A673 (cell line): ENCODE measurements at regions not wholly inside any gene's neighbourhood (a gene's known extent, or its start where the extent isn't known, plus 50 kb on each side); places are given as distances from the start of the nearest gene placed in this dataset.

Experiments
- BruUV-seq: library from RNA; stranded (reverse); fragments of 400-500 nt; replicated peaks from 2 replicates; lab custom pipeline; 2021; lab: Mats Ljungman, UMichigan
- CTCF ChIA-PET: fragments of 300-600 bp; sonication (Branson Sonifier 250); formaldehyde crosslinking; loops from one replicate; lab custom pipeline; 2022; ENCODE audit warnings: antibody characterized with exemption; lab: Charles Lee
- POLR2A ChIA-PET: fragments of 300-600 bp; sonication (Branson Sonifier 250); formaldehyde crosslinking; loops from one replicate; lab custom pipeline; 2022; ENCODE audit warnings: antibody characterized with exemption; ENCODE audit not compliant: low non-redundant PET; lab: Charles Lee
- DNase-seq: peaks from one replicate; pipeline ENCODE4 v3.0.0-alpha.2; 2015; ENCODE audit warnings: low spot score
- H3K27ac ChIP-seq: fragments of 200-600 bp; sonication (generic); 2 replicates; pipeline ENCODE4 v1.5.1; 2016; ENCODE audit warnings: mixed run types, low read depth, mild to moderate bottlenecking, mixed read lengths, antibody characterized with exemption, low read length; ENCODE audit not compliant: poor library complexity, severe bottlenecking
- H3K27me3 ChIP-seq: fragments of 200-600 bp; sonication (generic); replicated peaks from 2 replicates; pipeline ENCODE4 v1.6.1; 2017; ENCODE audit warnings: mixed run types, low read depth, mild to moderate bottlenecking, mixed read lengths, antibody characterized with exemption, low read length; ENCODE audit not compliant: insufficient read depth, poor library complexity
- H3K36me3 ChIP-seq: fragments of 200-600 bp; sonication (generic); 2 replicates; pipeline ENCODE4 v1.6.1; 2016; ENCODE audit warnings: mixed run types, mild to moderate bottlenecking, mixed read lengths, antibody characterized with exemption, low read length; ENCODE audit not compliant: insufficient read depth, poor library complexity, severe bottlenecking
- H3K4me1 ChIP-seq: fragments of 200-600 bp; sonication (generic); 2 replicates; pipeline ENCODE4 v1.6.1; 2017; ENCODE audit warnings: mixed run types, mild to moderate bottlenecking, mixed read lengths, antibody characterized with exemption, low read length; ENCODE audit not compliant: insufficient read depth, poor library complexity, severe bottlenecking
- H3K4me3 ChIP-seq: fragments of 200-600 bp; sonication (generic); 2 replicates; pipeline ENCODE4 v1.5.1; 2016; ENCODE audit warnings: low read depth, mixed run types, mild to moderate bottlenecking, mixed read lengths, low read length; ENCODE audit not compliant: poor library complexity, severe bottlenecking
- H3K9me3 ChIP-seq: fragments of 200-600 bp; sonication (generic); 2 replicates; pipeline ENCODE4 v1.6.1; 2016; ENCODE audit warnings: mixed run types, low read depth, mild to moderate bottlenecking, mixed read lengths, antibody characterized with exemption, low read length; ENCODE audit not compliant: poor library complexity, severe bottlenecking
- CTCF ChIP-seq: fragments of 300-800, 200-600 bp; sonication (generic); conservative IDR thresholded peaks from 2 replicates; pipeline ENCODE4 v1.5.1; 2017; ENCODE audit warnings: low read depth, mild to moderate bottlenecking, antibody characterized with exemption, low read length, moderate library complexity, mixed read lengths
- EZH2 ChIP-seq: fragments of 200-600 bp; sonication (generic); IDR thresholded peaks from 2 replicates; pipeline ENCODE4 v1.6.1; 2017; ENCODE audit warnings: borderline replicate concordance, low read depth, mild to moderate bottlenecking, mixed read lengths, antibody characterized with exemption, low read length; ENCODE audit not compliant: poor library complexity, severe bottlenecking
- intact Hi-C: fragments of 100-400 bp; cut with micrococcal nuclease; formaldehyde crosslinking; loops from one replicate; pipeline ENCODE4 v1.10.0; 2022; ENCODE audit not compliant: unreplicated experiment

- no TSS peak for BruUV-seq
- intact Hi-C loops: no loop called here
Measured at GRCh38 chr16:59500601-59501000, 766.5 kb upstream of the GOT2 start.

GRCh38 chr16:59487067-59487466 is 753.0 kb upstream of the GOT2 start:
- no peak overlapping the region for H3K4me3 ChIP-seq
- no peak overlapping the region for H3K27ac ChIP-seq
- TF ChIP-seq EZH2 (no peak), CTCF (no peak)
- no TSS peak for BruUV-seq
- H3K4me1 ChIP-seq: no peaks in the 10 kb centered on the region
- H3K9me3 ChIP-seq: no peaks in the 10 kb centered on the region
- no peak for DNase-seq
- ChIA-PET POLR2A (no interaction called here), CTCF (no interaction called here)
- no peaks in the 10 kb centered on the region for H3K36me3 ChIP-seq
- H3K27me3 ChIP-seq: no peaks in the 10 kb centered on the region
- intact Hi-C loops: no loop called here

More at GRCh38 chr16:59500601-59501000, 766.5 kb upstream of the GOT2 start:
- H3K36me3 ChIP-seq: no peaks in the 10 kb centered on the region
- ChIA-PET CTCF (no interaction called here), POLR2A (no interaction called here)
- H3K27ac ChIP-seq: no peak overlapping the region
- no peak overlapping the region for H3K4me3 ChIP-seq
- H3K9me3 ChIP-seq: no peaks in the 10 kb centered on the region
- no peaks in the 10 kb centered on the region for H3K4me1 ChIP-seq
- TF ChIP-seq CTCF: no peak
- TF ChIP-seq EZH2: no peak
- no peaks in the 10 kb centered on the region for H3K27me3 ChIP-seq
- DNase-seq: no peak

DNA sequence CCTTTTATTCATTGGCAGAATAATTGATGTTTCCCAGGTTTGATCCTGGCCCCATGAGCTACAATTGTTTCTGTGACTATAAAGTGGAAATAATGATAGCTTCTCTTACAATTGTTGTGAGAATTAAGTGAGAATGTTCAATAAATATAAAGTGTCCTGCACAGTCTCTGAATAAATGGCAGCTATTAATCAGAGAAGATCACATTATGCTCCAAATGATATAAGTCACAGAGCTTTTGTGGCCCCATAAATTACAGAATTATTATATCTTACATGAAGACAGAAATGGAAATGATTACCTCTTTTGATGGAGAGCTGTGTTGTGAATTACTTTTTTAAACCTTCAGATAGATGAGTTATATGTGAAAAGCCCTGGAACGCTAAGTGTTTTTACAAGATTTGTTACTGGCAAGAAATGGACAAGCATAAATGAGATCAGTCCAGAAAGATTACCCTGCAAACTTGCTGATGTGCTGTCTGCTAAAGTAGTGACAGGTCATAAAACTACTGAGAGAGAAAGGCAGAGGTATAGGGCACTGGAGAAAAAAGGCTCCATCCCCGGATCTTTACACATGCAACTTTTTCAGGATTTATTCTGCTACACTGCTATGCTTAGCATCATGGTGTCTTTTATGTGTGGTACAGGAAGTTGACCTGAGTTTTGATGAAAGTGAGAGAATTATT is 750.9 kb upstream of the GOT2 start:
- Histone ChIP-seq H3K9me3 (no peaks in the 10 kb centered on the region), H3K4me3 (no peak overlapping the region), H3K27me3 (no peaks in the 10 kb centered on the region), H3K36me3 (no peaks in the 10 kb centered on the region), H3K4me1 (no peaks in the 10 kb centered on the region), H3K27ac (no peak overlapping the region)
- TF ChIP-seq CTCF (no peak), EZH2 (no peak)
- intact Hi-C loops: no loop called here
- no peak for DNase-seq
- no TSS peak for BruUV-seq
- CTCF ChIA-PET: no interaction called here
- POLR2A ChIA-PET: no interaction called here
